ENCODE measurements at regions not wholly inside any gene's neighbourhood (a gene's known extent, or its start where the extent isn't known, plus 50 kb on each side); places are given as distances from the start of the nearest gene placed in this dataset.

GRCh38 chr7:56578612-56579011, 462.4 kb upstream of the NUPR2 start:
- Histone ChIP-seq H3K4me3 (no peak overlapping the region), H3K27ac (ENCODE audit: control insufficient read depth, insufficient read depth) (no peak overlapping the region), H3K4me1 (ENCODE audit: control insufficient read depth, insufficient read depth, low read length) (no peaks in the 10 kb centered on the region), H4K20me1 (ENCODE audit: control insufficient read depth, insufficient read depth) (no peaks in the 10 kb centered on the region), H3K4me2 (ENCODE audit: control insufficient read depth, insufficient read depth) (no peak overlapping the region), H3K27me3 (replicated peaks in 1 of 2; ENCODE audit: control insufficient read depth in 2 of 2, insufficient read depth in 2 of 2, low read length in 1 of 2) (no peaks in the 10 kb centered on the region), H3K9me3 (replicated peaks; ENCODE audit: control insufficient read depth, insufficient read depth, low read length) (no peaks in the 10 kb centered on the region; the same call in 2 of the 3 replicates), H3K36me3 (ENCODE audit: control insufficient read depth in 2 of 2, insufficient read depth in 2 of 2, low read length in 1 of 2) (no peaks in the 10 kb centered on the region), H3K79me2 (ENCODE audit: control insufficient read depth, insufficient read depth, low read length) (no peaks in the 10 kb centered on the region), H3K9ac (ENCODE audit: control insufficient read depth, insufficient read depth, low read length) (no peak overlapping the region), H2AFZ (ENCODE audit: control insufficient read depth, low read depth, low read length) (no peak overlapping the region)
- no peak for DNase-seq (ENCODE audit: low read depth, low spot score)
- SMC1A ChIA-PET (ENCODE audit: uncharacterized antibody, unreplicated experiment), result no interaction called here
- POLR2A ChIA-PET, result no interaction called here
- in situ Hi-C loops (cut with MboI) (no loop called here), intact Hi-C loops (cut with micrococcal nuclease; ENCODE audit: unreplicated experiment) (no loop called here)
- no peak for FAIRE-seq
- RAD21 ChIA-PET (ENCODE audit: unreplicated experiment), result no interaction called here
- ATAC-seq, result no peak
- 6% methylated on average over 2 of the region's 2 CpGs for WGBS (ENCODE audit: insufficient coverage, insufficient replicate concordance, low lambda C conversion rate, missing lambda C conversion rate)
- CTCF ChIA-PET, result no interaction called here
- no TSS peak for BruUV-seq (replicated peaks)
- TF ChIP-seq BRCA1 (IDR thresholded peaks at IDR 0.05; ENCODE audit: low read depth, low read length) (no peak), PAX8 (IDR thresholded peaks at IDR 0.05) (no peak), MYC (IDR thresholded peaks at IDR 0.05; ENCODE audit: insufficient read depth, insufficient read length, insufficient replicate concordance, low read length, severe bottlenecking) (no peak), EP300 (IDR thresholded peaks at IDR 0.05; ENCODE audit: borderline replicate concordance in 1 of 2, control insufficient read depth in 1 of 2, low read depth in 2 of 2, low read length in 2 of 2) (no peak), CEBPB (IDR thresholded peaks at IDR 0.05; ENCODE audit: borderline replicate concordance in 1 of 2, low read depth in 2 of 2, low read length in 2 of 2) (no peak), SMAD5 (IDR thresholded peaks at IDR 0.05; ENCODE audit: low read depth) (no peak), E2F4 (IDR thresholded peaks at IDR 0.05; ENCODE audit: low read depth, low read length) (no peak), FOS (IDR thresholded peaks at IDR 0.05; ENCODE audit: borderline replicate concordance, extremely low read depth, insufficient read length) (no peak), YBX1 (IDR thresholded peaks at IDR 0.05) (no peak)
- TF ChIP-seq, protein P1, sequence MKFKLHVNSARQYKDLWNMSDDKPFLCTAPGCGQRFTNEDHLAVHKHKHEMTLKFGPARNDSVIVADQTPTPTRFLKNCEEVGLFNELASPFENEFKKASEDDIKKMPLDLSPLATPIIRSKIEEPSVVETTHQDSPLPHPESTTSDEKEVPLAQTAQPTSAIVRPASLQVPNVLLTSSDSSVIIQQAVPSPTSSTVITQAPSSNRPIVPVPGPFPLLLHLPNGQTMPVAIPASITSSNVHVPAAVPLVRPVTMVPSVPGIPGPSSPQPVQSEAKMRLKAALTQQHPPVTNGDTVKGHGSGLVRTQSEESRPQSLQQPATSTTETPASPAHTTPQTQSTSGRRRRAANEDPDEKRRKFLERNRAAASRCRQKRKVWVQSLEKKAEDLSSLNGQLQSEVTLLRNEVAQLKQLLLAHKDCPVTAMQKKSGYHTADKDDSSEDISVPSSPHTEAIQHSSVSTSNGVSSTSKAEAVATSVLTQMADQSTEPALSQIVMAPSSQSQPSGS (IDR thresholded peaks at IDR 0.05; ENCODE audit: low read length), result no peak
- TF ChIP-seq, protein P2, sequence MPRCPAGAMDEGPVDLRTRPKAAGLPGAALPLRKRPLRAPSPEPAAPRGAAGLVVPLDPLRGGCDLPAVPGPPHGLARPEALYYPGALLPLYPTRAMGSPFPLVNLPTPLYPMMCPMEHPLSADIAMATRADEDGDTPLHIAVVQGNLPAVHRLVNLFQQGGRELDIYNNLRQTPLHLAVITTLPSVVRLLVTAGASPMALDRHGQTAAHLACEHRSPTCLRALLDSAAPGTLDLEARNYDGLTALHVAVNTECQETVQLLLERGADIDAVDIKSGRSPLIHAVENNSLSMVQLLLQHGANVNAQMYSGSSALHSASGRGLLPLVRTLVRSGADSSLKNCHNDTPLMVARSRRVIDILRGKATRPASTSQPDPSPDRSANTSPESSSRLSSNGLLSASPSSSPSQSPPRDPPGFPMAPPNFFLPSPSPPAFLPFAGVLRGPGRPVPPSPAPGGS (IDR thresholded peaks at IDR 0.05; ENCODE audit: borderline replicate concordance, insufficient read depth, low read depth, low read length, poor library complexity, severe bottlenecking), result no peak
- TF ChIP-seq, protein P3, sequence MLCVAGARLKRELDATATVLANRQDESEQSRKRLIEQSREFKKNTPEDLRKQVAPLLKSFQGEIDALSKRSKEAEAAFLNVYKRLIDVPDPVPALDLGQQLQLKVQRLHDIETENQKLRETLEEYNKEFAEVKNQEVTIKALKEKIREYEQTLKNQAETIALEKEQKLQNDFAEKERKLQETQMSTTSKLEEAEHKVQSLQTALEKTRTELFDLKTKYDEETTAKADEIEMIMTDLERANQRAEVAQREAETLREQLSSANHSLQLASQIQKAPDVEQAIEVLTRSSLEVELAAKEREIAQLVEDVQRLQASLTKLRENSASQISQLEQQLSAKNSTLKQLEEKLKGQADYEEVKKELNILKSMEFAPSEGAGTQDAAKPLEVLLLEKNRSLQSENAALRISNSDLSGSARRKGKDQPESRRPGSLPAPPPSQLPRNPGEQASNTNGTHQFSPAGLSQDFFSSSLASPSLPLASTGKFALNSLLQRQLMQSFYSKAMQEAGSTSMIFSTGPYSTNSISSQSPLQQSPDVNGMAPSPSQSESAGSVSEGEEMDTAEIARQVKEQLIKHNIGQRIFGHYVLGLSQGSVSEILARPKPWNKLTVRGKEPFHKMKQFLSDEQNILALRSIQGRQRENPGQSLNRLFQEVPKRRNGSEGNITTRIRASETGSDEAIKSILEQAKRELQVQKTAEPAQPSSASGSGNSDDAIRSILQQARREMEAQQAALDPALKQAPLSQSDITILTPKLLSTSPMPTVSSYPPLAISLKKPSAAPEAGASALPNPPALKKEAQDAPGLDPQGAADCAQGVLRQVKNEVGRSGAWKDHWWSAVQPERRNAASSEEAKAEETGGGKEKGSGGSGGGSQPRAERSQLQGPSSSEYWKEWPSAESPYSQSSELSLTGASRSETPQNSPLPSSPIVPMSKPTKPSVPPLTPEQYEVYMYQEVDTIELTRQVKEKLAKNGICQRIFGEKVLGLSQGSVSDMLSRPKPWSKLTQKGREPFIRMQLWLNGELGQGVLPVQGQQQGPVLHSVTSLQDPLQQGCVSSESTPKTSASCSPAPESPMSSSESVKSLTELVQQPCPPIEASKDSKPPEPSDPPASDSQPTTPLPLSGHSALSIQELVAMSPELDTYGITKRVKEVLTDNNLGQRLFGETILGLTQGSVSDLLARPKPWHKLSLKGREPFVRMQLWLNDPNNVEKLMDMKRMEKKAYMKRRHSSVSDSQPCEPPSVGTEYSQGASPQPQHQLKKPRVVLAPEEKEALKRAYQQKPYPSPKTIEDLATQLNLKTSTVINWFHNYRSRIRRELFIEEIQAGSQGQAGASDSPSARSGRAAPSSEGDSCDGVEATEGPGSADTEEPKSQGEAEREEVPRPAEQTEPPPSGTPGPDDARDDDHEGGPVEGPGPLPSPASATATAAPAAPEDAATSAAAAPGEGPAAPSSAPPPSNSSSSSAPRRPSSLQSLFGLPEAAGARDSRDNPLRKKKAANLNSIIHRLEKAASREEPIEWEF (IDR thresholded peaks at IDR 0.05; ENCODE audit: insufficient replicate concordance, low read depth, low read length), result no peak
- TF ChIP-seq, protein P4, sequence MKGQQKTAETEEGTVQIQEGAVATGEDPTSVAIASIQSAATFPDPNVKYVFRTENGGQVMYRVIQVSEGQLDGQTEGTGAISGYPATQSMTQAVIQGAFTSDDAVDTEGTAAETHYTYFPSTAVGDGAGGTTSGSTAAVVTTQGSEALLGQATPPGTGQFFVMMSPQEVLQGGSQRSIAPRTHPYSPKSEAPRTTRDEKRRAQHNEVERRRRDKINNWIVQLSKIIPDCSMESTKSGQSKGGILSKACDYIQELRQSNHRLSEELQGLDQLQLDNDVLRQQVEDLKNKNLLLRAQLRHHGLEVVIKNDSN (IDR thresholded peaks at IDR 0.05; ENCODE audit: borderline replicate concordance, extremely low read length, insufficient read depth, low read depth, low read length), result no peak

Measured in GM12878 (cell line).